ENCODE measurements at regions not wholly inside any gene's neighbourhood (a gene's known extent, or its start where the extent isn't known, plus 50 kb on each side); places are given as distances from the start of the nearest gene placed in this dataset.
A peak's percentile ranks its signal among the peaks of the same experiment; 100 is the strongest.

GRCh38 chr13:21974741-21975140, 303.9 kb downstream of the FGF9 start:
- no peak for DNase-seq (ENCODE audit: low spot score in 2 of 2)
- TF ChIP-seq CTCF (IDR thresholded peaks at IDR 0.05), result no peak
- no peak for TF ChIP-seq POLR2A (IDR thresholded peaks at IDR 0.05)
- 86 to 88% methylated on average over 8 of the region's 8 CpGs for WGBS, 2 donors
- intact Hi-C loops (cut with DNase I; ENCODE audit: low total_unique reads), result no loop called here
- H3K4me3 ChIP-seq (ENCODE audit: low read depth, poor library complexity, severe bottlenecking), result no peak overlapping the region

GRCh38 chr13:21976159-21976558, 305.3 kb downstream of the FGF9 start:
- DNase-seq (ENCODE audit: low spot score in 2 of 2), result no peak
- intact Hi-C loops (cut with DNase I; ENCODE audit: low total_unique reads), result no loop called here
- H3K4me3 ChIP-seq (ENCODE audit: low read depth, poor library complexity, severe bottlenecking), result no peak overlapping the region
- TF ChIP-seq CTCF (IDR thresholded peaks at IDR 0.05) (no peak), POLR2A (IDR thresholded peaks at IDR 0.05) (no peak)
- WGBS, 2 donors, result 86 to 93% methylated on average over 10 of the region's 10 CpGs

- H3K4me3 ChIP-seq (ENCODE audit: low read depth, poor library complexity, severe bottlenecking), result no peak overlapping the region
- intact Hi-C loops (cut with DNase I; ENCODE audit: low total_unique reads), result no loop called here
- 89 to 92% methylated on average over 20 of the region's 20 CpGs for WGBS, 2 donors
- TF ChIP-seq CTCF (IDR thresholded peaks at IDR 0.05) (no peak), POLR2A (IDR thresholded peaks at IDR 0.05) (no peak)
- no peak for DNase-seq (ENCODE audit: low spot score in 2 of 2)
These were observed 308.4 kb downstream of the FGF9 start for GRCh38 chr13:21979161-21979806.

- DNase-seq (ENCODE audit: low spot score in 2 of 2), result no peak
- intact Hi-C loops (cut with DNase I; ENCODE audit: low total_unique reads), result no loop called here
- H3K4me3 ChIP-seq (ENCODE audit: low read depth, poor library complexity, severe bottlenecking), result no peak overlapping the region
- WGBS, 2 donors, result 83 to 88% methylated on average over 2 of the region's 2 CpGs
- TF ChIP-seq POLR2A (IDR thresholded peaks at IDR 0.05) (no peak), CTCF (IDR thresholded peaks at IDR 0.05) (no peak)
These were observed 309.2 kb downstream of the FGF9 start for GRCh38 chr13:21980049-21980448.

- H3K4me3 ChIP-seq (ENCODE audit: low read depth, poor library complexity, severe bottlenecking), result no peak overlapping the region
- intact Hi-C loops (cut with DNase I; ENCODE audit: low total_unique reads), result no loop called here
- TF ChIP-seq CTCF (IDR thresholded peaks at IDR 0.05) (no peak), POLR2A (IDR thresholded peaks at IDR 0.05) (no peak)
- DNase-seq (ENCODE audit: low spot score in 2 of 2), result no peak
- WGBS, 2 donors, result 87 to 91% methylated on average over 4 of the region's 4 CpGs
These were observed 313.3 kb downstream of the FGF9 start for GRCh38 chr13:21984156-21984555.

GRCh38 chr13:21986602-21987001, 315.7 kb downstream of the FGF9 start:
- peak in 1 of 2 donors; percentile 74 for DNase-seq (ENCODE audit: low spot score in 2 of 2)
- H3K4me3 ChIP-seq (ENCODE audit: low read depth, poor library complexity, severe bottlenecking), result no peak overlapping the region
- intact Hi-C loops (cut with DNase I; ENCODE audit: low total_unique reads), result no loop called here
- TF ChIP-seq CTCF (IDR thresholded peaks at IDR 0.05) (no peak), POLR2A (IDR thresholded peaks at IDR 0.05) (no peak)
- WGBS, 2 donors, result 63 to 72% methylated on average over 10 of the region's 10 CpGs

All from lower leg skin (tissue), 4 donors.